Uterus (tissue), 3 donors: ENCODE measurements at regions not wholly inside any gene's neighbourhood (a gene's known extent, or its start where the extent isn't known, plus 50 kb on each side); places are given as distances from the start of the nearest gene placed in this dataset.

Experiments used
- DNase-seq, 2 donors: peaks; one replicate each; pipeline ENCODE4 v3.0.0-alpha.2; 2019 to 2020
- H3K27ac ChIP-seq, 2 donors: fragments of 200-600 bp; sonication (generic); 1 replicate in 1 of 2; 2 replicates in 1 of 2; pipeline ENCODE4 v1.5.1; 2016 to 2018
- H3K27me3 ChIP-seq, 2 donors: fragments of 200-600 bp; sonication (generic); one replicate each; pipeline ENCODE4 v1.5.1; 2018 to 2019; ENCODE audit warnings: control low read depth in 1 of 2
- H3K36me3 ChIP-seq, 2 donors: fragments of 200-600 bp; sonication (generic); one replicate each; pipeline ENCODE4 v1.5.1; 2019; ENCODE audit warnings: control low read depth in 1 of 2
- H3K4me1 ChIP-seq, 2 donors: fragments of 200-600 bp; sonication (generic); one replicate each; pipeline ENCODE4 v1.5.1; 2018 to 2019; ENCODE audit warnings: control low read depth in 1 of 2
- H3K4me3 ChIP-seq, 2 donors: fragments of 200-600 bp; sonication (generic); 1 replicate in 1 of 2; 2 replicates in 1 of 2; pipeline ENCODE4 v1.5.1; 2018 to 2019; ENCODE audit warnings: mild to moderate bottlenecking in 1 of 2
- H3K9me3 ChIP-seq, 2 donors: fragments of 200-600 bp; sonication (generic); one replicate each; pipeline ENCODE4 v1.5.1; 2019; ENCODE audit warnings: control low read depth in 1 of 2
- POLR2A ChIP-seq, 2 donors: fragments of 450-650 bp; IDR thresholded peaks; one replicate each; pipeline ENCODE4 v1.6.1; 2016; ENCODE audit warnings: antibody characterized with exemption in 2 of 2, mild to moderate bottlenecking in 1 of 2, moderate library complexity in 1 of 2
- intact Hi-C: fragments of 100-400 bp; cut with DNase I; formaldehyde crosslinking; loops from one replicate; pipeline ENCODE4 v1.15.1; 2023; ENCODE audit warnings: low total_unique reads
- TF ChIP-seq, protein P1 (sequence below), 4 experiments: fragments of 200-600 bp in 2 of 4; fragments of 450-650 bp in 2 of 4; sonication (generic) in 2 of 4; IDR thresholded peaks; one replicate each; pipeline ENCODE4 v1.5.1; 2016 to 2019; ENCODE audit warnings: antibody characterized with exemption in 4 of 4, mild to moderate bottlenecking in 2 of 4, moderate library complexity in 1 of 4
- donor health status: DM: yes; HTN: yes; CAD: no.

GRCh38 chr11:116547571-116547970, 225.2 kb downstream of the BUD13 start:
- Histone ChIP-seq H3K4me1 (no peaks in the 10 kb centered on the region), H3K27me3 (no peaks in the 10 kb centered on the region), H3K27ac (no peak overlapping the region), H3K9me3 (no peaks in the 10 kb centered on the region), H3K4me3 (no peak overlapping the region), H3K36me3 (no peaks in the 10 kb centered on the region)
- no peak for DNase-seq
- no peak for TF ChIP-seq POLR2A (IDR thresholded peaks at IDR 0.05)
- TF ChIP-seq, protein P1, sequence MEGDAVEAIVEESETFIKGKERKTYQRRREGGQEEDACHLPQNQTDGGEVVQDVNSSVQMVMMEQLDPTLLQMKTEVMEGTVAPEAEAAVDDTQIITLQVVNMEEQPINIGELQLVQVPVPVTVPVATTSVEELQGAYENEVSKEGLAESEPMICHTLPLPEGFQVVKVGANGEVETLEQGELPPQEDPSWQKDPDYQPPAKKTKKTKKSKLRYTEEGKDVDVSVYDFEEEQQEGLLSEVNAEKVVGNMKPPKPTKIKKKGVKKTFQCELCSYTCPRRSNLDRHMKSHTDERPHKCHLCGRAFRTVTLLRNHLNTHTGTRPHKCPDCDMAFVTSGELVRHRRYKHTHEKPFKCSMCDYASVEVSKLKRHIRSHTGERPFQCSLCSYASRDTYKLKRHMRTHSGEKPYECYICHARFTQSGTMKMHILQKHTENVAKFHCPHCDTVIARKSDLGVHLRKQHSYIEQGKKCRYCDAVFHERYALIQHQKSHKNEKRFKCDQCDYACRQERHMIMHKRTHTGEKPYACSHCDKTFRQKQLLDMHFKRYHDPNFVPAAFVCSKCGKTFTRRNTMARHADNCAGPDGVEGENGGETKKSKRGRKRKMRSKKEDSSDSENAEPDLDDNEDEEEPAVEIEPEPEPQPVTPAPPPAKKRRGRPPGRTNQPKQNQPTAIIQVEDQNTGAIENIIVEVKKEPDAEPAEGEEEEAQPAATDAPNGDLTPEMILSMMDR (IDR thresholded peaks at IDR 0.05) = no peak
- intact Hi-C loops = no loop called here

GRCh38 chr11:116545912-116546311, 226.9 kb downstream of the BUD13 start:
- TF ChIP-seq POLR2A (IDR thresholded peaks at IDR 0.05) = no peak
- TF ChIP-seq, protein P1 (IDR thresholded peaks at IDR 0.05) = no peak
- H3K27ac ChIP-seq = no peak overlapping the region
- intact Hi-C loops = no loop called here
- H3K4me1 ChIP-seq = no peaks in the 10 kb centered on the region
- no peak for DNase-seq
- H3K27me3 ChIP-seq = no peaks in the 10 kb centered on the region
- no peaks in the 10 kb centered on the region for H3K36me3 ChIP-seq
- no peak overlapping the region for H3K4me3 ChIP-seq
- no peaks in the 10 kb centered on the region for H3K9me3 ChIP-seq

GRCh38 chr11:116544721-116545120, 228.1 kb downstream of the BUD13 start:
- Histone ChIP-seq H3K27ac (no peak overlapping the region), H3K27me3 (no peaks in the 10 kb centered on the region), H3K9me3 (no peaks in the 10 kb centered on the region), H3K36me3 (no peaks in the 10 kb centered on the region), H3K4me1 (no peaks in the 10 kb centered on the region), H3K4me3 (no peak overlapping the region)
- no peak for DNase-seq
- intact Hi-C loops = no loop called here
- no peak for TF ChIP-seq POLR2A (IDR thresholded peaks at IDR 0.05)
- TF ChIP-seq, protein P1 (IDR thresholded peaks at IDR 0.05) = no peak

DNA sequence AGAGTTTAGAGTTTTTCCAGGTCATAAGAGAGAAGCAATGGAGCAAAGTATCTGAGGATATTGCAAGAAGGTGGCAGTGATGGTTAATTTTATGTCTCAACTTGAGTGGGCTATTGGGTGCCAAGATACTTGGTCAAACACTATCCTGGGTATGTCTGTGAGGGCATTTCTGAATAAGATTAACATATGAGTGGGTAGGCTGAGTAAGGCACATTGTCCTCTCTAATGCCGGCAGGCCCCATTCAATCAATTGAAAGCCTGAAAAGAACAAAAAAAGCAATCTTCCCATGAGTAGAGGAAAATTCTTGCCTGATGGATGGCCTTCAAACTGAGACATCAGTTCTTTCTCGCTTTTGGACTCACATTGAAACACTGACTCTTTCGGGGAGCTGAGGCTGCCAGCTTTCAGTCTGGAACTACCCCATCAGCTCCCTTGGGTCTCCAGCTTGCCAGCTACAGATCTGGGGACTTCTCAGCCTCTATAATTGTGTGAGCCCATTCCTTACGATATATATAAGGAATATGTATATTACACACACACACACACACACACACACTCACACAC, 228.8 kb downstream of the BUD13 start:
- Histone ChIP-seq H3K9me3 (no peaks in the 10 kb centered on the region), H3K27me3 (no peaks in the 10 kb centered on the region), H3K4me3 (no peak overlapping the region), H3K4me1 (no peaks in the 10 kb centered on the region), H3K27ac (no peak overlapping the region), H3K36me3 (no peaks in the 10 kb centered on the region)
- TF ChIP-seq POLR2A (IDR thresholded peaks at IDR 0.05) = no peak
- TF ChIP-seq, protein P1 (IDR thresholded peaks at IDR 0.05) = no peak
- intact Hi-C loops = no loop called here
- no peak for DNase-seq

- intact Hi-C loops = no loop called here
- Histone ChIP-seq H3K4me3 (no peak overlapping the region), H3K9me3 (no peaks in the 10 kb centered on the region), H3K27me3 (no peaks in the 10 kb centered on the region), H3K4me1 (no peaks in the 10 kb centered on the region), H3K27ac (no peak overlapping the region), H3K36me3 (no peaks in the 10 kb centered on the region)
- TF ChIP-seq, protein P1 (IDR thresholded peaks at IDR 0.05) = no peak
- TF ChIP-seq POLR2A (IDR thresholded peaks at IDR 0.05) = no peak
- no peak for DNase-seq
These were observed 229.7 kb downstream of the BUD13 start for GRCh38 chr11:116543099-116543498.
